DOHH2 (cell line): ENCODE measurements at regions not wholly inside any gene's neighbourhood (a gene's known extent, or its start where the extent isn't known, plus 50 kb on each side); places are given as distances from the start of the nearest gene placed in this dataset.

Experiments used
- CTCF ChIP-seq: fragments of 200-600 bp; sonication (generic); IDR thresholded peaks from one replicate; pipeline ENCODE4 v1.5.1; 2014; ENCODE audit warnings: antibody characterized with exemption, mild to moderate bottlenecking, low read depth, low read length; ENCODE audit not compliant: poor library complexity, severe bottlenecking
- EZH2phosphoT487 ChIP-seq: fragments of 200-600 bp; sonication (generic); IDR thresholded peaks from 2 replicates; pipeline ENCODE4 v1.6.1; 2017; ENCODE audit warnings: borderline replicate concordance, mild to moderate bottlenecking, antibody characterized with exemption, low read length, moderate library complexity, mixed read lengths

GRCh38 chr10:43980313-43980712 is 331.6 kb upstream of the ZNF32 start:
- TF ChIP-seq CTCF: no peak
- TF ChIP-seq EZH2phosphoT487: no peak
